22Rv1 (cell line): ENCODE measurements at regions not wholly inside any gene's neighbourhood (a gene's known extent, or its start where the extent isn't known, plus 50 kb on each side); places are given as distances from the start of the nearest gene placed in this dataset.
"Not testable (repeated sequence)": the region's sequence is repeated elsewhere in the genome, so short reads cannot be mapped to it uniquely, and the experiment has no call there.

Source experiments
- ZFX ChIP-seq: fragments of 450-650 bp; IDR thresholded peaks from 2 replicates; pipeline ENCODE4 v1.6.1; 2017; ENCODE audit warnings: antibody characterized with exemption, borderline replicate concordance
- TF ChIP-seq, protein P1 (sequence below): fragments of 450-650 bp; IDR thresholded peaks from 2 replicates; pipeline ENCODE4 v1.5.1; 2017; ENCODE audit warnings: mild to moderate bottlenecking

DNA sequence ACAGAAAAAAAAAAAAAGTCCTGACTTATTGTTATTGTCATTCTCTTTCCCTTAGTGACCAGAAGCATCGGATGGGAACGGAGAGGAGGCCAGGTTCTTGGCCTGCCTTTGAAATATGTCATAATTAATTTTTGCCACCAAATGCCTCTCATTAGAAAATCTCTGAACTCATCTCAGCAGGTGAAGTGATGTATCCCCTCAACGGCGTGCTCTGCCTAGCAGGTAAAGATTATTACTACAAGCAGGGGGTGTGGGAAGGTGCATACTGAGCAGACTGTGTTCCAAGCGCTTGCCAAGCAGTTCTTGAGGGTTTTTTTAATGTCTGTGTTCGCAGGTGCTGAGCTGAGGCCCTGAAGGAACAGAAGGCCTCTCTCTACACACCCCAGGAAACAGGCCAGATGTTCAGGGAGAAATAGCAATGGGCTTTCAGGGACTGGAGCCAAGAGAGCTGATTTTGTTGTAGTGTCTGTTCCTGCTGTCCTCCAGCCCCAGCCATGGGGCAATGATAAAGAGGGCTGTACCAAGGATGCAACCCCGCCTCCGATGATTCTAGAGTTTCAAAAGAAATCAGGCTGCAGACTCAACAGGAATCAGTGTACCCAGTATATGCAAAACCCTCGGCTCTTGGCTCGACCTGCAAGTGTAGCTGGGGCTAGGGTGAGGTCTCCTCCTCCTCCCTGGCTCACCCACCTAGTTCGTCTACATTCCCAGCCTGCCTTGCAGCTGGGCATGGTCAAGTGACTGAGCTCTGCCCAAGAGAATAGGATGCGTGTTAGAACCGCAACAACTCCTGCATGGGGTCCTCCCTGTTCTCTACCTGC is 181.4 kb upstream of the LRRC61 start:
- TF ChIP-seq, protein P1, sequence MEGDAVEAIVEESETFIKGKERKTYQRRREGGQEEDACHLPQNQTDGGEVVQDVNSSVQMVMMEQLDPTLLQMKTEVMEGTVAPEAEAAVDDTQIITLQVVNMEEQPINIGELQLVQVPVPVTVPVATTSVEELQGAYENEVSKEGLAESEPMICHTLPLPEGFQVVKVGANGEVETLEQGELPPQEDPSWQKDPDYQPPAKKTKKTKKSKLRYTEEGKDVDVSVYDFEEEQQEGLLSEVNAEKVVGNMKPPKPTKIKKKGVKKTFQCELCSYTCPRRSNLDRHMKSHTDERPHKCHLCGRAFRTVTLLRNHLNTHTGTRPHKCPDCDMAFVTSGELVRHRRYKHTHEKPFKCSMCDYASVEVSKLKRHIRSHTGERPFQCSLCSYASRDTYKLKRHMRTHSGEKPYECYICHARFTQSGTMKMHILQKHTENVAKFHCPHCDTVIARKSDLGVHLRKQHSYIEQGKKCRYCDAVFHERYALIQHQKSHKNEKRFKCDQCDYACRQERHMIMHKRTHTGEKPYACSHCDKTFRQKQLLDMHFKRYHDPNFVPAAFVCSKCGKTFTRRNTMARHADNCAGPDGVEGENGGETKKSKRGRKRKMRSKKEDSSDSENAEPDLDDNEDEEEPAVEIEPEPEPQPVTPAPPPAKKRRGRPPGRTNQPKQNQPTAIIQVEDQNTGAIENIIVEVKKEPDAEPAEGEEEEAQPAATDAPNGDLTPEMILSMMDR, result not testable (repeated sequence)
- not testable (repeated sequence) for TF ChIP-seq ZFX
